ENCODE measurements at regions not wholly inside any gene's neighbourhood (a gene's known extent, or its start where the extent isn't known, plus 50 kb on each side); places are given as distances from the start of the nearest gene placed in this dataset.

- peaks cover 0 to 2% (median 0%) of the 10 kb centered on the region in 5 experiments for H3K9me3 ChIP-seq (ENCODE audit: control extremely low read depth in 1 of 5, control insufficient read depth in 4 of 5, insufficient read depth in 2 of 5, low read depth in 1 of 5, low read length in 4 of 5)
- DNase-seq, result no peak
- no peak overlapping the region for H3K27ac ChIP-seq (ENCODE audit: insufficient read depth in 1 of 2, low read depth in 1 of 2, low read length in 2 of 2, poor library complexity in 1 of 2, severe bottlenecking in 2 of 2)
- no peaks in the 10 kb centered on the region for H3K4me1 ChIP-seq (ENCODE audit: control extremely low read depth in 1 of 4, control insufficient read depth in 4 of 4, insufficient read depth in 4 of 4, low read length in 3 of 4)
- no peaks in the 10 kb centered on the region for H3K36me3 ChIP-seq (ENCODE audit: control insufficient read depth in 4 of 4, insufficient read depth in 4 of 4, low read length in 3 of 4)
- H3K4me3 ChIP-seq (ENCODE audit: control insufficient read depth in 1 of 7, extremely low read depth in 1 of 7, insufficient read depth in 4 of 7, low read depth in 2 of 7, low read length in 6 of 7), result no peak overlapping the region
- ChIA-PET POLR2A (no interaction called here), CTCF (no interaction called here)
- peaks cover 0 to 4% (median 2%) of the 10 kb centered on the region in 5 experiments for H3K27me3 ChIP-seq (replicated peaks in 2 of 5; ENCODE audit: control insufficient read depth in 4 of 5, insufficient read depth in 5 of 5, low read length in 4 of 5)
- 93% methylated on average over 6 of the region's 6 CpGs for WGBS (ENCODE audit: insufficient coverage)
Observed at GRCh38 chr11:112465433-112466024, 204.9 kb upstream of the PLET1 start.

- H3K36me3 ChIP-seq (ENCODE audit: control insufficient read depth in 4 of 4, insufficient read depth in 4 of 4, low read length in 3 of 4), result no peaks in the 10 kb centered on the region
- no peak overlapping the region for H3K27ac ChIP-seq (ENCODE audit: insufficient read depth in 1 of 2, low read depth in 1 of 2, low read length in 2 of 2, poor library complexity in 1 of 2, severe bottlenecking in 2 of 2)
- no peaks in the 10 kb centered on the region for H3K4me1 ChIP-seq (ENCODE audit: control extremely low read depth in 1 of 4, control insufficient read depth in 4 of 4, insufficient read depth in 4 of 4, low read length in 3 of 4)
- ChIA-PET POLR2A (no interaction called here), CTCF (no interaction called here)
- H3K27me3 ChIP-seq (replicated peaks in 2 of 5; ENCODE audit: control insufficient read depth in 4 of 5, insufficient read depth in 5 of 5, low read length in 4 of 5), result peaks cover 0 to 17% (median 2%) of the 10 kb centered on the region in 5 experiments
- 100% methylated on average over 1 of the region's 3 CpGs for WGBS (ENCODE audit: insufficient coverage)
- H3K4me3 ChIP-seq (ENCODE audit: control insufficient read depth in 1 of 7, extremely low read depth in 1 of 7, insufficient read depth in 4 of 7, low read depth in 2 of 7, low read length in 6 of 7), result no peak overlapping the region
- no peaks in the 10 kb centered on the region for H3K9me3 ChIP-seq (ENCODE audit: control extremely low read depth in 1 of 5, control insufficient read depth in 4 of 5, insufficient read depth in 2 of 5, low read depth in 1 of 5, low read length in 4 of 5)
- no peak for DNase-seq
Observed at GRCh38 chr11:112467721-112468120, 207.1 kb upstream of the PLET1 start.

GRCh38 chr11:112469376-112469775 is 208.7 kb upstream of the PLET1 start:
- 86% methylated on average over 2 of the region's 4 CpGs for WGBS (ENCODE audit: insufficient coverage)
- POLR2A ChIA-PET, result no interaction called here
- Histone ChIP-seq H3K4me1 (ENCODE audit: control extremely low read depth in 1 of 4, control insufficient read depth in 4 of 4, insufficient read depth in 4 of 4, low read length in 3 of 4) (no peaks in the 10 kb centered on the region), H3K4me3 (ENCODE audit: control insufficient read depth in 1 of 7, extremely low read depth in 1 of 7, insufficient read depth in 4 of 7, low read depth in 2 of 7, low read length in 6 of 7) (no peak overlapping the region), H3K9me3 (ENCODE audit: control extremely low read depth in 1 of 5, control insufficient read depth in 4 of 5, insufficient read depth in 2 of 5, low read depth in 1 of 5, low read length in 4 of 5) (no peaks in the 10 kb centered on the region), H3K27ac (ENCODE audit: insufficient read depth in 1 of 2, low read depth in 1 of 2, low read length in 2 of 2, poor library complexity in 1 of 2, severe bottlenecking in 2 of 2) (no peak overlapping the region), H3K27me3 (replicated peaks in 2 of 5; ENCODE audit: control insufficient read depth in 4 of 5, insufficient read depth in 5 of 5, low read length in 4 of 5) (peaks cover 0 to 21% (median 2%) of the 10 kb centered on the region in 5 experiments), H3K36me3 (ENCODE audit: control insufficient read depth in 4 of 4, insufficient read depth in 4 of 4, low read length in 3 of 4) (no peaks in the 10 kb centered on the region)
- DNase-seq, result no peak
- CTCF ChIA-PET, result interaction anchor here (0.8 to 1.2 kb wide), 2 partner anchors 15 to 20 kb away, joined by 3 to 5 read pairs; no protein-coding TSS in a partner anchor

- no peak for DNase-seq
- H3K27me3 ChIP-seq (replicated peaks in 2 of 5; ENCODE audit: control insufficient read depth in 4 of 5, insufficient read depth in 5 of 5, low read length in 4 of 5), result peaks cover 0 to 24% (median 2%) of the 10 kb centered on the region in 5 experiments
- no CpG with 5 or more reads among the region's 4 CpGs for WGBS (ENCODE audit: insufficient coverage)
Observed at GRCh38 chr11:112470355-112470754, 209.7 kb upstream of the PLET1 start.

GRCh38 chr11:112471731-112472130 is 211.1 kb upstream of the PLET1 start:
- H3K36me3 ChIP-seq (ENCODE audit: control insufficient read depth in 4 of 4, insufficient read depth in 4 of 4, low read length in 3 of 4), result no peaks in the 10 kb centered on the region
- WGBS (ENCODE audit: insufficient coverage), result 76% methylated on average over 5 of the region's 5 CpGs
- no peaks in the 10 kb centered on the region for H3K4me1 ChIP-seq (ENCODE audit: control extremely low read depth in 1 of 4, control insufficient read depth in 4 of 4, insufficient read depth in 4 of 4, low read length in 3 of 4)
- no peak for DNase-seq
- ChIA-PET POLR2A (no interaction called here), CTCF (no interaction called here)
- H3K4me3 ChIP-seq (ENCODE audit: control insufficient read depth in 1 of 7, extremely low read depth in 1 of 7, insufficient read depth in 4 of 7, low read depth in 2 of 7, low read length in 6 of 7), result no peak overlapping the region
- peaks cover 0 to 24% (median 2%) of the 10 kb centered on the region in 5 experiments for H3K27me3 ChIP-seq (replicated peaks in 2 of 5; ENCODE audit: control insufficient read depth in 4 of 5, insufficient read depth in 5 of 5, low read length in 4 of 5)
- H3K9me3 ChIP-seq (ENCODE audit: control extremely low read depth in 1 of 5, control insufficient read depth in 4 of 5, insufficient read depth in 2 of 5, low read depth in 1 of 5, low read length in 4 of 5), result no peaks in the 10 kb centered on the region
- H3K27ac ChIP-seq (ENCODE audit: insufficient read depth in 1 of 2, low read depth in 1 of 2, low read length in 2 of 2, poor library complexity in 1 of 2, severe bottlenecking in 2 of 2), result no peak overlapping the region

More at GRCh38 chr11:112470355-112470754, 209.7 kb upstream of the PLET1 start:
- POLR2A ChIA-PET, result no interaction called here
- H3K9me3 ChIP-seq (ENCODE audit: control extremely low read depth in 1 of 5, control insufficient read depth in 4 of 5, insufficient read depth in 2 of 5, low read depth in 1 of 5, low read length in 4 of 5), result no peaks in the 10 kb centered on the region
- no peaks in the 10 kb centered on the region for H3K36me3 ChIP-seq (ENCODE audit: control insufficient read depth in 4 of 4, insufficient read depth in 4 of 4, low read length in 3 of 4)
- CTCF ChIA-PET, result interaction anchor here (0.8 kb wide), 1 partner anchor 19 kb away, joined by 3 read pairs; no protein-coding TSS in a partner anchor
- no peaks in the 10 kb centered on the region for H3K4me1 ChIP-seq (ENCODE audit: control extremely low read depth in 1 of 4, control insufficient read depth in 4 of 4, insufficient read depth in 4 of 4, low read length in 3 of 4)
- no peak overlapping the region for H3K27ac ChIP-seq (ENCODE audit: insufficient read depth in 1 of 2, low read depth in 1 of 2, low read length in 2 of 2, poor library complexity in 1 of 2, severe bottlenecking in 2 of 2)
- H3K4me3 ChIP-seq (ENCODE audit: control insufficient read depth in 1 of 7, extremely low read depth in 1 of 7, insufficient read depth in 4 of 7, low read depth in 2 of 7, low read length in 6 of 7), result no peak overlapping the region

GRCh38 chr11:112477152-112477551 is 216.5 kb upstream of the PLET1 start:
- POLR2A ChIA-PET, result no interaction called here
- H3K27me3 ChIP-seq (replicated peaks in 2 of 5; ENCODE audit: control insufficient read depth in 4 of 5, insufficient read depth in 5 of 5, low read length in 4 of 5), result peaks cover 0 to 14% (median 2%) of the 10 kb centered on the region in 5 experiments
- H3K4me1 ChIP-seq (ENCODE audit: control extremely low read depth in 1 of 4, control insufficient read depth in 4 of 4, insufficient read depth in 4 of 4, low read length in 3 of 4), result no peaks in the 10 kb centered on the region
- WGBS (ENCODE audit: insufficient coverage), result no CpG with 5 or more reads among the region's 2 CpGs
- CTCF ChIA-PET, result no interaction called here
- DNase-seq, result peak in 1 of 3 donors; percentile 5
- H3K27ac ChIP-seq (ENCODE audit: insufficient read depth in 1 of 2, low read depth in 1 of 2, low read length in 2 of 2, poor library complexity in 1 of 2, severe bottlenecking in 2 of 2), result no peak overlapping the region
- no peak overlapping the region for H3K4me3 ChIP-seq (ENCODE audit: control insufficient read depth in 1 of 7, extremely low read depth in 1 of 7, insufficient read depth in 4 of 7, low read depth in 2 of 7, low read length in 6 of 7)
- H3K36me3 ChIP-seq (ENCODE audit: control insufficient read depth in 4 of 4, insufficient read depth in 4 of 4, low read length in 3 of 4), result no peaks in the 10 kb centered on the region
- no peaks in the 10 kb centered on the region for H3K9me3 ChIP-seq (ENCODE audit: control extremely low read depth in 1 of 5, control insufficient read depth in 4 of 5, insufficient read depth in 2 of 5, low read depth in 1 of 5, low read length in 4 of 5)

GRCh38 chr11:112477581-112478317 is 217.1 kb upstream of the PLET1 start:
- Histone ChIP-seq H3K9me3 (ENCODE audit: control extremely low read depth in 1 of 5, control insufficient read depth in 4 of 5, insufficient read depth in 2 of 5, low read depth in 1 of 5, low read length in 4 of 5) (peaks cover 0 to under 1% (median 0%) of the 10 kb centered on the region in 5 experiments), H3K27me3 (replicated peaks in 2 of 5; ENCODE audit: control insufficient read depth in 4 of 5, insufficient read depth in 5 of 5, low read length in 4 of 5) (peaks cover 0 to 14% (median 2%) of the 10 kb centered on the region in 5 experiments), H3K36me3 (ENCODE audit: control insufficient read depth in 4 of 4, insufficient read depth in 4 of 4, low read length in 3 of 4) (no peaks in the 10 kb centered on the region), H3K4me3 (ENCODE audit: control insufficient read depth in 1 of 7, extremely low read depth in 1 of 7, insufficient read depth in 4 of 7, low read depth in 2 of 7, low read length in 6 of 7) (no peak overlapping the region), H3K4me1 (ENCODE audit: control extremely low read depth in 1 of 4, control insufficient read depth in 4 of 4, insufficient read depth in 4 of 4, low read length in 3 of 4) (no peaks in the 10 kb centered on the region), H3K27ac (ENCODE audit: insufficient read depth in 1 of 2, low read depth in 1 of 2, low read length in 2 of 2, poor library complexity in 1 of 2, severe bottlenecking in 2 of 2) (no peak overlapping the region)
- 91% methylated on average over 5 of the region's 6 CpGs for WGBS (ENCODE audit: insufficient coverage)
- ChIA-PET CTCF (no interaction called here), POLR2A (no interaction called here)
- no peak for DNase-seq
